ENCODE measurements at regions not wholly inside any gene's neighbourhood (a gene's known extent, or its start where the extent isn't known, plus 50 kb on each side); places are given as distances from the start of the nearest gene placed in this dataset.

DNA sequence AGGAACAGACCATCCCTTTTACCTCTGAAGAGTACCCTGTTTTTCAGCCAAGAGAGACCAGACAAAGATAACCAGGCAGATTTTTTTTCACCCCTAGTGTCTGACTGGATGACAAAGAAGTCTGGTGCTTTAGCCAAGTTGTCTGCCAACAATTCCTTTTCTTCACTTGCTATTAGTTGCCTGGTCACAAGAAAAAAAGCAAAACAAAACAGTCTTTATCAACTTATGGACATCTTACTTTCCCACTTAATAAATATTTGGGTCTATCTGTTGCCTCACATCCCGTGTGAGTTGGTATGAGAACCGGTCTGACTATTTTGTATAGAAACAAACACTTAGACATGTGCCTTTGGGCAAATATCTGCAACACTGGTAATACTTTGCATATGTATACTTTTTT, 662.9 kb downstream of the PLPP3 start:
- H3K4me3 ChIP-seq (ENCODE audit: low read length) = no peak overlapping the region
- TF ChIP-seq ZNF274 (IDR thresholded peaks at IDR 0.05; ENCODE audit: low read depth, low read length) = no peak

DNA sequence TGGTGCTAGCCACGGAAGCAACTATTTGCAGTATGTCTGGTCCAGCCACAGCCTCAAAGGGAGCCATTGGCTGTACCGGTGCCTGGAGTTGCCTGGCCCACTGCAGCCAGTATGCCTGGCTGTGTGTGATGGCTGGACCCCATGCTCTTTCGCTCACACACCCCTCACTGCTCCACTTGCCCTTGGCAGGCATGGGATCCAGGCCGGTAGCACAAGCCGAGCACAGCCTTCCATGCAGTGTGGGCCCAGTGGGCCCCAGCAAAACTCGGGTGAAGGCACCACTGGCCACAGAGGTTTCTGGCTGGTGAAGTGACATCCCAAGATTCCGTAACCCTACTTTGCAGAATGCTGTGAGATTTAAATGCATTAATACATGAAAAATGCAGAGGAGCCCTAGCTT, 665.8 kb downstream of the PLPP3 start:
- no peak overlapping the region for H3K4me3 ChIP-seq (ENCODE audit: low read length)
- TF ChIP-seq ZNF274 (IDR thresholded peaks at IDR 0.05; ENCODE audit: low read depth, low read length) = no peak

DNA sequence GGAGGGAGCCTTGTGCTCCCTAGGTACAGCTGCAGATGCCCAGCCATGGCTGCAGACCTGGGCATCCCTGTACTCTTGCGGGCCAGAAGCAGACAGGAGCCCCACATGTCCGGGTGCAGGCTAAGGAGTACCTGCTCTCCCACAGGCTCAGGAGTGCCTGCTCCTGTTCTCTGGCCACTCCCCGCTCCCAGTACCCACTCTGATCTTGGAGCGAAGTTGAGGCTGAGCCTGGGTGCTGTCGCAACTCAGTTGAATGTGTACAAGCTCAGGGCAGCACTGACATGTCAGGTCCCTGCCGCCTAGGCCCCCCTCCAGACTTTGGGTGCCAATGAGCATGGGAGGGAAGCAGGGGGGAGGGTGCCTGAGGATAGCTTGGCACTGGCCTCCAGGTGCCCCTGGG, 666.9 kb downstream of the PLPP3 start:
- H3K4me3 ChIP-seq (ENCODE audit: low read length) = no peak overlapping the region
- no peak for TF ChIP-seq ZNF274 (IDR thresholded peaks at IDR 0.05; ENCODE audit: low read depth, low read length)

DNA sequence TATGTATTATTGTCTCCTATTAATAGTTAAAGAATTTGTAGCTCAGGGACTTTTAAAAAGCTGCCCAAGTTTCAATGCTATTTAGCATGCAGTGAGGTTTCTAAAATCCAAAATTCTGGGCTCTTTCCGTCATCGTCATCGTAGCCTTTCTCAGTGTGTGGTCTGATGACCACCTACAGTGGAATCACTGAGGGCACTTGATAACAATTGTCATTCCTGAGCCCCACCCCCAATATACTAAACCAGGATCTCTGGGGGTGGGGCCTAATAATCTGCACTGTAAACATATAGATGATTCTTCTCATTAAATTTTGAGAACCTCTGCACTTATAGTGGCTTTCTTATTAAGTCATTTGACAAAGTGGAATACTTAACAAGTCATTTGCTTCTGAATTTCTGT, 674.8 kb downstream of the PLPP3 start:
- no peak overlapping the region for H3K4me3 ChIP-seq (ENCODE audit: low read length)
- TF ChIP-seq ZNF274 (IDR thresholded peaks at IDR 0.05; ENCODE audit: low read depth, low read length) = no peak

DNA sequence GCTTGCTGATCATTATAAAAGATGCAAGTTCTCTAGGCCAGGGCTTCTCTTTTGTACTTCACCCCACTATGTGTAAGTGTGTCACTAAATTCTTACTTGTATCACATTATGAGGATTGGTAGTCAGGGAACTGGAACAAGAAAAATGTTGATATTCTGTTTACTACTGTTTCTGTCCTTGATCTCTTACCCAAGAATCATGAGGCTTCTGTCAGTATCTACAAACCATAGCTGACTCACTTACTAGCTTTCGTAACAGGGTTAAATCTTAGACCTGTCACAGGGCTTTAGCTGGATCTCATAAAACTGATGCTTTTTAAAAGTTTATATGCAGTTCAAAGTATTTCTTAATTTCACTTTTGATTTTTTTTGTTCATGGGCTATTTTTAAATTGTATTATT, 681.2 kb downstream of the PLPP3 start:
- H3K4me3 ChIP-seq (ENCODE audit: low read length) = no peak overlapping the region
- TF ChIP-seq ZNF274 (IDR thresholded peaks at IDR 0.05; ENCODE audit: low read depth, low read length) = no peak

DNA sequence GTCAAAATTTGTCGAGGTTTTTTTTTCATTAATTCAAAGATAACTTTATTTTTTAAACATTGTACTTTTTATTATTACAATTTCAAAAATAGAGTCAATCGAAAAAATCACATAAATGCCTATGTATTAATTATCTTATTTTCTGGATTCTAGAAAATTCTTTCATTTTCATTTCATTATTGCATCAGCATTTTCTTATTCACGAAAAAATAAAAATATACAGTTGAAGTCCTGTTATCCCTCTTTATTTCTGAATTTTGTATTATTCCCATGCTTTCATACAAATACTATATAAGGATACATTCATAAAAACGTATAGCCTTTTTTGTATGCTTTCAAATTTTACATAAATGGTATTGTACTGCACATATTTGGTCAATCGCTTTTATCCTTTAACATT, 681.0 kb upstream of the USP24 start:
- H3K4me3 ChIP-seq (ENCODE audit: low read length) = no peak overlapping the region

DNA sequence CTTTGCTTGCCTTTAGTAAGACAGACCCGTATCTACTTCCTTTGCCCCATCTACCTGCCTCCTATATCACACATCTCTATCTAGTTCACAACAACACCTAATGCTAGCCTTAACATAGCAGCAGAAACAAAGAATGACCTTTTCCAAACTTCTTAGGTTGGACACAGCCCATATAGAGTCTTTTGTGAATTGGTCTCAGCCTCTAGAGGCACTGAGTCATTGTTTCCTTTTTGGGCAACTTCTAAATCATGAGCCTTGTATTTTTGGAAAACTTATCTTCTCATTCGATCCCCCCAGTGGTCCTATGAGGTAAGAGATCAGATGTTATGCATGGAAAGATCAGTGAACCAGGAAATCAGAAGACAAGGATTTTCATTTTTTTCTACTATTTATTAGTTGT, 679.4 kb upstream of the USP24 start:
- no peak overlapping the region for H3K4me3 ChIP-seq (ENCODE audit: low read length)
- no peak for TF ChIP-seq ZNF274 (IDR thresholded peaks at IDR 0.05; ENCODE audit: low read depth, low read length)

More for the DNA sequence above, 681.0 kb upstream of the USP24 start:
- TF ChIP-seq ZNF274 (IDR thresholded peaks at IDR 0.05; ENCODE audit: low read depth, low read length) = no peak

DNA sequence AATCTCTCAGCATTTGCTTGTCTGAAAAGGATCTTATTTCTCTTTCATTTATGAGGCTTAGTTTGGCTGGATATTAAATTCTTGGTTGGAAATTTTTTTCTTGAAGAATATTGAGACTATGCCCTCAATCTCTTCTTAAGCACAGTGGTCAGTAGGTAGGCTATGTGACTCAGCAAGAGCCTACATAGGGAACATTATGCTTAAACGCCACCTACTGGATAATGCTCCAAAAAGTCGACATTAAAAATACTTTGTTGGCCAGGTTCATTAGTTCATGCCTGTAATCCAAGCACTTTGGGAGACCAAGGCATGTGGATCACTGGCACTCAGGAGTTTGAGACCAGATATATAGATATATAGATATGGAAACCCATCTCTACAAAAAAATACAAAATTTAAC, 678.0 kb upstream of the USP24 start:
- no peak for TF ChIP-seq ZNF274 (IDR thresholded peaks at IDR 0.05; ENCODE audit: low read depth, low read length)
- no peak overlapping the region for H3K4me3 ChIP-seq (ENCODE audit: low read length)

DNA sequence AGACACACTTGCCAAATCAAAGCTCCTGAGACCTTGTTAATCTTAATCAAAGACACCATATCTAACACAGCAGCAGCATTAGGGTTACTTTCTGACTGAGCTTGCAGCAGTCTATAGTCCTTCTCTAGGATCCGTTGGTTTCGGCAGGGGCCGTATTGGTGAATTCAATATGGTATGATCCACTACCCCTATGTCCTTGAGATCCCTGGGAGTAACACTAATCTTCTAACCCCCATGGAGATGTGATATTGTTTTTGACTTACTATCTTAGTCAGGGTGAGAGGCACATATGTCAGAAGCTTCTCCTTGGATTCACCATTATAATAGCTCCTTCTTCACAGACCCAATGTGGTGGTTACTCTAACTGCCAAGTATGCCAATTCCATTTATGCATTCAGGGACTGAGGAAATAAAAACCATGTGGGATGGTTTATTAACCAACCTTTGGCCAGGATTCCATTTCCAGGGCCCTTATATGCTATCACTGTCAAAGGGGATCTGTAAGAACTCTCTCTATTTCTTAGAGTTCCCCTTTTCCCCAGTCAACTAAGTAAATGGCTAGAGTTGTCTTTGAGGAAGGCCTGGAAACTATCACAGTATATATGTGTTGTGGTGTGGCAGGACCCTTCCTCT, 673.6 kb upstream of the USP24 start:
- H3K4me3 ChIP-seq (ENCODE audit: low read length) = no peak overlapping the region
- no peak for TF ChIP-seq ZNF274 (IDR thresholded peaks at IDR 0.05; ENCODE audit: low read depth, low read length)

DNA sequence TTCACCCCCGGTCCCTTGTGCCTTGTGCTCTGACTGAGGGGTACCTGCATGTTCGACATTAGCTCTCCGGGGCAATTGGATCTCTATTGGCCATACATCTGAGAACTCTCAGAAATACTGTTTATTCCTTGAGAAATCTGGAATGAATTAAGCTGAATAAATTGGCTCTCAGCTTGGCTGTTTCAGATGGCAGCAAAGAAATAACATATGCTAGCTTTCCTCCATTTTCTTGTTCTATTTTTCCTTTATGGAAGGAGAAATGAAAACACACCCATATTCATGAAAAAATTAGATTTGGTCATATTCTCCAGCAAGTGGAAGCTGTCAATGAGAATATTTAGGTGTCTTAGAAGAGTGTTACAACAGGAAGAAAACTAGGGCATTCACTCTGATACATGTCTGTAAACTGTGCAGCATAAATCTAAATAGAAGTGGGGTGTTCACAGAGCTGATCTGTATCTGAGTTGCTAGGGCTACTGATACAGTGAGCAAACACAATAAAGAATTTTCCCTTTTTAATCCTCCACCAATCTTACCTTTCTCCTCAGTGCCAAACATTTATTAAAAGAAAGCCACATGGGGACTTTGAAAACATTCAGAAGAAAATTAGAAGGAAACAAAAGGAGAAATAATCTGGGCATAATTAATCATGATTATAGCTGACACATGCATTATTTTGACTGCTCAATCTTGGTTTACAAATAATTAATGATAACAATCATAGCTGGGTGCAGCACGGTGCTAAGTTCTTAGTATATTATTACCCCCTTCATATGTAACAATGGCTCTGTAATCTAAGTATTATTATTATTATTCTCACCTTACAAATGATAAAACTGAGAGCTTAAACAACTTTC, 671.9 kb upstream of the USP24 start:
- no peak overlapping the region for H3K4me3 ChIP-seq (ENCODE audit: low read length)
- no peak for TF ChIP-seq ZNF274 (IDR thresholded peaks at IDR 0.05; ENCODE audit: low read depth, low read length)

DNA sequence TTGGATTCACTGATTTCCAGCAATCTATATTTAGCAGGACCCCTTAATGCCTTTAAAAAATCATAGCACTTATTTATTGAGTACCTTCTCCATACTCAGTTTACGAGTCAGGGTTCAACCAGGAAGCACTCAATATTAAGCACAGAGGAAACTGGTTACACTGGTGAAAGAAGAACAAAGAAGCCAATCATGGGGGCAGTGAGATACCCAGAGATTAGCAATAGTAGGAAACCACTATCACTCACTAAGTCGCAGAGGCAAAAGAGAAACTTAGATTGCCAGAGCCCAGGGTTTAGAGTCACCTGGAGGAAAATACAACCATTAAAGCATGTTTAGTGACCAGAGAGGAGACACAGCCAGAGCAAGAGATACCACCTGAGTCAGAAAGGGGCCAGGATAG, 670.5 kb upstream of the USP24 start:
- TF ChIP-seq ZNF274 (IDR thresholded peaks at IDR 0.05; ENCODE audit: low read depth, low read length) = no peak
- no peak overlapping the region for H3K4me3 ChIP-seq (ENCODE audit: low read length)

DNA sequence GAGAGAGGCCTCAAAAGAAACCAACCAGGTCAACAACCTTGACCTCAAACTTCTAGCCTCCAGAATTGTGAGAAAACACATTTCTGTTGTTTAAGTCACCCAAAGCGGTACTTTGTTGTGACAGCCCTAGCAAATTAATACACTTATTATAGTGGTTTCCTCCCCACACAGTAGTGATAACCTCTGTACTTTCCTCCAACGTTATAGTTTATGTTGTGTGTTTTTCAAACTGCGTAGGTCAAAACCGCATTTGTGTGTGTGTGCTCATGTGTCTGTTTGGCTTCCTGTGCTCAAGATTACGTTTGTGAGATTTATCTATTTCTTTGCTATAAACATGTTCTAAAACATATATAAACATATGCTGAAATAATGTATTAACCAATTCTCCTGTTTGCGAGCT, 667.8 kb upstream of the USP24 start:
- no peak overlapping the region for H3K4me3 ChIP-seq (ENCODE audit: low read length)
- no peak for TF ChIP-seq ZNF274 (IDR thresholded peaks at IDR 0.05; ENCODE audit: low read depth, low read length)

DNA sequence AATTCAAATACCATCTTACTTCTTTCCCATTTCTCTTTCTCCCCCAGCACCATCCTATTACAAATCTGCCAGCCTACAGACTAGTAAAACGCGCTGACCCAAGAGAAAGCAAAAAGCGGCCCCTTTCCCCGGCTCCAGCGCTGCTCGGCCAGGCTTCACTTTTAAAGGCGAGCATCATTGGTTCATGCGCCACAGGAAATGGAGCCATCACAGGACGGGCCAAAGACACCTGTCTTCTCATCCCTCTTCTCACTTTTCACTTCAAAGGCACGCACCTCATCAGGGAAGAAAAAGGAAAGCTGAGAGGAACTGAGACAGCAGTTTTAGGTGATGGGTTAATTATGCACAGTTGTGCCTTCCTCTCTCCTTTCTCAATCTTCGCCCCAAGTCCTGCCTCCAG, 664.2 kb upstream of the USP24 start:
- TF ChIP-seq ZNF274 (IDR thresholded peaks at IDR 0.05; ENCODE audit: low read depth, low read length) = no peak
- H3K4me3 ChIP-seq (ENCODE audit: low read length) = no peak overlapping the region

DNA sequence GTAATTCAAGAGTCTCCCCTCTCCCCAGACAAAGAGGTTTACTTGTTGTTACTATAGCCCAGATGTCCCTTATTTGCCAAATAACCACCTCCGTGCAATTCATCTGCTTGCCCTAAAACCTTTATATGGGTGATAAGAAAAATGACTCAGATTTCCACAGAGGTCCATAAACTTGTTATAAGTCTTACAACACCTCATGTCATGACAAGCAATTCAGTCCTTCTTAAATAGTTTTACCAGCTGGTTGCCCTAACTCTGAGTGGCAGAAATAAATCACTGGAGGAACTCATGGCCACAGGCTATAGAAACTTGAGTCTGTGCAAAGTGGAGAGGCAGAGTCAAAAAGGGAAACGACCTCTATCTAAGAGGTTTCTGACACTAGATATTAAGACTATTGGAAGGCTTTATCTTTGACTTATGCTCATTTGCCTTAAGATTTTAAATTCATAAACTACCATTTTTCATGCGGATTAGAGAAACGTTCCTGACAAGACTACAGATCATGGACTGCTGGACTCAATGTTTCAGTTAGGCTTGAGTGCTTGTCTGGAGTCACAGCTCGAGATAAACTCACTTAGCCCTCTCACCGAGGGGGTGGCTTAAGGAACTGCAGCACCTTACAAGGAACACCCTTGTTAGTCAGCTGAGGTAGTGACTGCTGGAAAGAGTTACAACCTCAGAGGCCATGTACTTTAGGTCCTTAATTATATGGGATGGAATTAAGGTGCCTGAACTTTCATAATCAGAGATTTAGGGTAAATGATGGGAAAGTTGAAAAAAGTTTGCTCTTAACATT, 662.5 kb upstream of the USP24 start:
- no peak for TF ChIP-seq ZNF274 (IDR thresholded peaks at IDR 0.05; ENCODE audit: low read depth, low read length)
- H3K4me3 ChIP-seq (ENCODE audit: low read length) = no peak overlapping the region

All from GM08714 (cell line).